ENCODE measurements at regions not wholly inside any gene's neighbourhood (a gene's known extent, or its start where the extent isn't known, plus 50 kb on each side); places are given as distances from the start of the nearest gene placed in this dataset.

- 51% methylated on average over 2 of the region's 2 CpGs for WGBS (ENCODE audit: low lambda C conversion rate)
- Histone ChIP-seq H3K4me2 (peak overlapping the region; percentile 45; the same call in 1 of the 2 replicates), H3K79me2 (ENCODE audit: insufficient read depth) (no peaks in the 10 kb centered on the region), H3K9me2 (no peaks in the 10 kb centered on the region), H3K27me3 (ENCODE audit: insufficient read depth) (no peaks in the 10 kb centered on the region), H3K36me3 (replicated peaks in 1 of 2; ENCODE audit: control insufficient read depth in 1 of 2, insufficient read depth in 2 of 2, low read length in 1 of 2) (no peaks in the 10 kb centered on the region), H4K20me1 (ENCODE audit: insufficient read depth) (no peaks in the 10 kb centered on the region), H3F3A (replicated peaks; ENCODE audit: insufficient read depth) (peaks cover 41% of the 10 kb centered on the region), H3K9me3 (no peaks in the 10 kb centered on the region), H3K27ac (ENCODE audit: low read depth in 2 of 2, low read length in 1 of 2) (peak overlapping the region; percentile 69 to 83; a peak in 3 of 4 replicates), H3K4me1 (ENCODE audit: control insufficient read depth in 1 of 2, insufficient read depth in 2 of 2, low read depth in 1 of 2, low read length in 1 of 2) (peaks cover 0 to 56% of the 10 kb centered on the region in 2 experiments), H3K9ac (peak overlapping the region; percentile 45), H2AFZ (ENCODE audit: low read depth) (peak overlapping the region; percentile 63; the same call in 1 of the 2 replicates), H3K4me3 (ENCODE audit: low read depth in 2 of 2, low read length in 1 of 2) (no peak overlapping the region)
- CTCF ChIA-PET, result interaction anchor here (1.0 to 1.8 kb wide), 17 partner anchors 9 to 536 kb away, joined by 3 to 15 read pairs (median 4); no protein-coding TSS in a partner anchor
- POLR2A ChIA-PET, result interaction anchor here (0.8 kb wide), 1 partner anchor 305 kb away, joined by 3 read pairs; no protein-coding TSS in a partner anchor
- DNase-seq, result peak; percentile 39
- TF ChIP-seq, protein P1, sequence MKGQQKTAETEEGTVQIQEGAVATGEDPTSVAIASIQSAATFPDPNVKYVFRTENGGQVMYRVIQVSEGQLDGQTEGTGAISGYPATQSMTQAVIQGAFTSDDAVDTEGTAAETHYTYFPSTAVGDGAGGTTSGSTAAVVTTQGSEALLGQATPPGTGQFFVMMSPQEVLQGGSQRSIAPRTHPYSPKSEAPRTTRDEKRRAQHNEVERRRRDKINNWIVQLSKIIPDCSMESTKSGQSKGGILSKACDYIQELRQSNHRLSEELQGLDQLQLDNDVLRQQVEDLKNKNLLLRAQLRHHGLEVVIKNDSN (IDR thresholded peaks at IDR 0.05; ENCODE audit: borderline replicate concordance, low read depth), result no peak
- no peak for TF ChIP-seq NRF1 (IDR thresholded peaks at IDR 0.05; ENCODE audit: low read depth, low read length)
- TF ChIP-seq FOXM1 (IDR thresholded peaks at IDR 0.05; ENCODE audit: low read depth), result no peak
- TF ChIP-seq NFIC (IDR thresholded peaks at IDR 0.05; ENCODE audit: borderline replicate concordance), result peak; percentile 3; the same call in 1 of the 2 replicates
- TF ChIP-seq EP300 (IDR thresholded peaks at IDR 0.05; ENCODE audit: borderline replicate concordance in 1 of 2, low read depth in 1 of 2, low read length in 1 of 2), result no peak; a peak in 1 of 4 replicates
- TF ChIP-seq, protein P2, sequence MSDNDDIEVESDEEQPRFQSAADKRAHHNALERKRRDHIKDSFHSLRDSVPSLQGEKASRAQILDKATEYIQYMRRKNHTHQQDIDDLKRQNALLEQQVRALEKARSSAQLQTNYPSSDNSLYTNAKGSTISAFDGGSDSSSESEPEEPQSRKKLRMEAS (IDR thresholded peaks at IDR 0.05; ENCODE audit: low read depth), result no peak; the same call in 1 of the 2 replicates
- no peak for TF ChIP-seq RXRA (IDR thresholded peaks at IDR 0.05; ENCODE audit: borderline replicate concordance, low read depth)
- TF ChIP-seq MXI1 (IDR thresholded peaks at IDR 0.05; ENCODE audit: low read depth, low read length), result no peak
- no peak for TF ChIP-seq MEF2A (IDR thresholded peaks at IDR 0.05; ENCODE audit: borderline replicate concordance, low read depth)
- TF ChIP-seq CHD2 (IDR thresholded peaks at IDR 0.05; ENCODE audit: low read length, partially characterized antibody), result no peak
- peak; percentile 88 for TF ChIP-seq SMC3 (IDR thresholded peaks at IDR 0.05; ENCODE audit: low read depth, low read length)
- no peak for TF ChIP-seq ELF1 (IDR thresholded peaks at IDR 0.05)
- no peak for TF ChIP-seq EZH2phosphoT487 (IDR thresholded peaks at IDR 0.05; ENCODE audit: borderline replicate concordance, low read depth)
- peak; percentile 84 for TF ChIP-seq RAD21 (IDR thresholded peaks at IDR 0.05; ENCODE audit: low read length)
- peak; percentile 35; the same call in 1 of the 2 replicates for TF ChIP-seq POLR2AphosphoS5 (IDR thresholded peaks at IDR 0.05; ENCODE audit: low read depth, low read length)
- no peak; the same call in 1 of the 2 replicates for TF ChIP-seq SIN3A (IDR thresholded peaks at IDR 0.05; ENCODE audit: borderline replicate concordance, low read depth, low read length)
- TF ChIP-seq ZBTB33 (IDR thresholded peaks at IDR 0.05; ENCODE audit: borderline replicate concordance, low read depth), result no peak
- TF ChIP-seq TAF1 (IDR thresholded peaks at IDR 0.05; ENCODE audit: borderline replicate concordance, low read depth, low read length), result 0 out of 2 replicates have a peak, but pooled peaks have one; percentile 35
- 0 out of 2 replicates have a peak, but pooled peaks have one; percentile 8 for TF ChIP-seq RFX5 (IDR thresholded peaks at IDR 0.05; ENCODE audit: low read length)
- TF ChIP-seq, protein P3, sequence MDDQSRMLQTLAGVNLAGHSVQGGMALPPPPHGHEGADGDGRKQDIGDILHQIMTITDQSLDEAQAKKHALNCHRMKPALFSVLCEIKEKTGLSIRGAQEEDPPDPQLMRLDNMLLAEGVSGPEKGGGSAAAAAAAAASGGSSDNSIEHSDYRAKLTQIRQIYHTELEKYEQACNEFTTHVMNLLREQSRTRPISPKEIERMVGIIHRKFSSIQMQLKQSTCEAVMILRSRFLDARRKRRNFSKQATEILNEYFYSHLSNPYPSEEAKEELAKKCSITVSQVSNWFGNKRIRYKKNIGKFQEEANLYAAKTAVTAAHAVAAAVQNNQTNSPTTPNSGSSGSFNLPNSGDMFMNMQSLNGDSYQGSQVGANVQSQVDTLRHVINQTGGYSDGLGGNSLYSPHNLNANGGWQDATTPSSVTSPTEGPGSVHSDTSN (IDR thresholded peaks at IDR 0.05), result no peak
- no peak for TF ChIP-seq RCOR1 (IDR thresholded peaks at IDR 0.05; ENCODE audit: low read length)
- TF ChIP-seq FOSL2 (IDR thresholded peaks at IDR 0.05; ENCODE audit: borderline replicate concordance, low read depth), result no peak
- no peak for TF ChIP-seq FOXJ3 (CRISPR knock-in tag; IDR thresholded peaks at IDR 0.05)
- no peak for TF ChIP-seq GABPA (IDR thresholded peaks at IDR 0.05; ENCODE audit: low read depth)
- peak; percentile 81 for TF ChIP-seq CTCF (IDR thresholded peaks at IDR 0.05)
These were observed 164.5 kb downstream of the SLC38A4 start for GRCh38 chr12:46661110-46661845.
